ENCODE measurements at regions not wholly inside any gene's neighbourhood (a gene's known extent, or its start where the extent isn't known, plus 50 kb on each side); places are given as distances from the start of the nearest gene placed in this dataset.
A peak's percentile ranks its signal among the peaks of the same experiment; 100 is the strongest.

DNA sequence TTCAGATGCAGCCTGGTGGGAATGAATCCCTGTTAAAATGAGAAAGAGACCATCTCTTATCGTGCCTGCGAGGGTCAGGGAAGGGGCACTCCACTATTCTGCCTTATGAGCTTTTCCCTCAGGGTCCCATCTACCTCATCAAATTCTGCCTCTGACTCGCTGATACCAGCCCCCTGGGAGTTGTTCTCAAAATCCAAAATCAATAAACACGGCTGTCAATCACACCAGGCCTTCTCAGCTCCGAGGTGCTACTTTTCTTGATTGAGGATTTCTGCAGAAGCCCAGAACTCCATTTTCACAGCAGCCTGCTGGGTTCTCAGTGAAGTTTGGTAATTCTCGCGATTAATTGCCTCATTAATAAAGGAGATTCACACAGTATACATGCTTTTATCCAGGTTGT is 312.6 kb downstream of the STIM2 start:
- no peaks in the 10 kb centered on the region for H3K36me3 Mint-ChIP-seq (ENCODE audit: low read depth, unreplicated experiment)
- Histone ChIP-seq H3K4me1 (ENCODE audit: insufficient read depth, low read length) (no peaks in the 10 kb centered on the region), H3K27me3 (ENCODE audit: insufficient read depth, low read length) (peaks cover 3% of the 10 kb centered on the region), H3K4me2 (ENCODE audit: low read length) (no peak overlapping the region), H2AFZ (ENCODE audit: low read depth, low read length) (no peak overlapping the region), H4K20me1 (ENCODE audit: insufficient read depth, low read length) (no peaks in the 10 kb centered on the region), H3K27ac (ENCODE audit: low read depth, low read length) (no peak overlapping the region), H3K4me3 (ENCODE audit: insufficient read depth, low read depth, low read length) (no peak overlapping the region), H3K36me3 (ENCODE audit: insufficient read depth, low read length) (no peaks in the 10 kb centered on the region), H3K9me3 (ENCODE audit: insufficient read depth, low read depth, low read length) (no peaks in the 10 kb centered on the region), H3K9ac (ENCODE audit: low read length) (no peak overlapping the region), H3K79me2 (ENCODE audit: insufficient read depth, low read length) (no peaks in the 10 kb centered on the region)
- H3K4me3 Mint-ChIP-seq (ENCODE audit: unreplicated experiment) = no peak overlapping the region
- TF ChIP-seq EZH2 (IDR thresholded peaks at IDR 0.05; ENCODE audit: insufficient read depth, low read length) = no peak
- no peak for TF ChIP-seq CTCF (IDR thresholded peaks at IDR 0.05; ENCODE audit: insufficient read depth, low read depth, low read length)
- DNase-seq (ENCODE audit: low read depth) (no peak), FAIRE-seq (no peak)
- no peak overlapping the region for H3K27ac Mint-ChIP-seq (ENCODE audit: unreplicated experiment)
- peaks cover 4% of the 10 kb centered on the region for H3K9me3 Mint-ChIP-seq (ENCODE audit: unreplicated experiment)
- peaks cover 2% of the 10 kb centered on the region for H3K27me3 Mint-ChIP-seq (ENCODE audit: low read depth, unreplicated experiment)
- H3K4me1 Mint-ChIP-seq (ENCODE audit: low read depth, unreplicated experiment) = no peaks in the 10 kb centered on the region

DNA sequence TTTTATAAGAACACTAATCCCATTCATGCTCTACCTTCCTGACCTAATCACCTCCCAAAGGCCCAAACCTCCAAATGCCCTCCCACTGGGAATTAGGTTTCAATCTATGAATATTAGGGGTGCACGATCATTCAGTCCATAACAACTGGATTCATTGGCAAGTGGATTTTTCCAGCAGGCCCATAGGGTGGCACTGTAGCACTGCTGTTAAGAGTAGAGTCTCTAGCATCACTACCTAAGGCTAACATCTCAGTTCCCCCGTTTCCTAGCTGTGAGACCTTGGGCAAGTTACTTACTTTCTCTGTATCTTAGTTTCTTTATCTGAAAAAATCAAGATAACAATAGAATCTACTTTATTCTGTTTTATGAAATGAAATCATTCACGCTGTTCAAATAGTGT is 315.8 kb downstream of the STIM2 start:
- H2AFZ ChIP-seq (ENCODE audit: low read depth, low read length) = no peak overlapping the region
- no peaks in the 10 kb centered on the region for H4K20me1 ChIP-seq (ENCODE audit: insufficient read depth, low read length)
- Mint-ChIP-seq H3K27me3 (ENCODE audit: low read depth, unreplicated experiment) (peaks cover 2% of the 10 kb centered on the region), H3K4me1 (ENCODE audit: low read depth, unreplicated experiment) (no peaks in the 10 kb centered on the region), H3K27ac (ENCODE audit: unreplicated experiment) (no peak overlapping the region), H3K4me3 (ENCODE audit: unreplicated experiment) (no peak overlapping the region), H3K9me3 (ENCODE audit: unreplicated experiment) (no peaks in the 10 kb centered on the region), H3K36me3 (ENCODE audit: low read depth, unreplicated experiment) (no peaks in the 10 kb centered on the region)
- DNase-seq (ENCODE audit: low read depth) (peak; percentile 49), FAIRE-seq (no peak)
- H3K27ac ChIP-seq (ENCODE audit: low read depth, low read length) = no peak overlapping the region
- TF ChIP-seq CTCF (IDR thresholded peaks at IDR 0.05; ENCODE audit: insufficient read depth, low read depth, low read length) (peak; percentile 51), EZH2 (IDR thresholded peaks at IDR 0.05; ENCODE audit: insufficient read depth, low read length) (no peak)
- no peak overlapping the region for H3K4me2 ChIP-seq (ENCODE audit: low read length)
- no peaks in the 10 kb centered on the region for H3K9me3 ChIP-seq (ENCODE audit: insufficient read depth, low read depth, low read length)
- no peaks in the 10 kb centered on the region for H3K27me3 ChIP-seq (ENCODE audit: insufficient read depth, low read length)
- no peak overlapping the region for H3K4me3 ChIP-seq (ENCODE audit: insufficient read depth, low read depth, low read length)
- no peaks in the 10 kb centered on the region for H3K36me3 ChIP-seq (ENCODE audit: insufficient read depth, low read length)
- no peaks in the 10 kb centered on the region for H3K79me2 ChIP-seq (ENCODE audit: insufficient read depth, low read length)
- H3K9ac ChIP-seq (ENCODE audit: low read length) = no peak overlapping the region
- no peaks in the 10 kb centered on the region for H3K4me1 ChIP-seq (ENCODE audit: insufficient read depth, low read length)

GRCh38 chr4:27176881-27177280 is 316.2 kb downstream of the STIM2 start:
- Histone ChIP-seq H3K9me3 (ENCODE audit: insufficient read depth, low read depth, low read length) (no peaks in the 10 kb centered on the region), H3K4me1 (ENCODE audit: insufficient read depth, low read length) (no peaks in the 10 kb centered on the region), H4K20me1 (ENCODE audit: insufficient read depth, low read length) (no peaks in the 10 kb centered on the region), H3K27me3 (ENCODE audit: insufficient read depth, low read length) (no peaks in the 10 kb centered on the region), H3K4me2 (ENCODE audit: low read length) (no peak overlapping the region), H3K9ac (ENCODE audit: low read length) (no peak overlapping the region), H3K27ac (ENCODE audit: low read depth, low read length) (no peak overlapping the region), H2AFZ (ENCODE audit: low read depth, low read length) (no peak overlapping the region), H3K79me2 (ENCODE audit: insufficient read depth, low read length) (no peaks in the 10 kb centered on the region), H3K36me3 (ENCODE audit: insufficient read depth, low read length) (no peaks in the 10 kb centered on the region), H3K4me3 (ENCODE audit: insufficient read depth, low read depth, low read length) (no peak overlapping the region)
- no peaks in the 10 kb centered on the region for H3K36me3 Mint-ChIP-seq (ENCODE audit: low read depth, unreplicated experiment)
- no peaks in the 10 kb centered on the region for H3K9me3 Mint-ChIP-seq (ENCODE audit: unreplicated experiment)
- no peak overlapping the region for H3K4me3 Mint-ChIP-seq (ENCODE audit: unreplicated experiment)
- no peak overlapping the region for H3K27ac Mint-ChIP-seq (ENCODE audit: unreplicated experiment)
- no peak for DNase-seq (ENCODE audit: low read depth)
- no peak for FAIRE-seq
- H3K27me3 Mint-ChIP-seq (ENCODE audit: low read depth, unreplicated experiment) = peaks cover 2% of the 10 kb centered on the region
- TF ChIP-seq EZH2 (IDR thresholded peaks at IDR 0.05; ENCODE audit: insufficient read depth, low read length) (no peak), CTCF (IDR thresholded peaks at IDR 0.05; ENCODE audit: insufficient read depth, low read depth, low read length) (no peak)
- H3K4me1 Mint-ChIP-seq (ENCODE audit: low read depth, unreplicated experiment) = no peaks in the 10 kb centered on the region

Measured in astrocyte (in vitro differentiated cells and primary cell).